ENCODE measurements at regions not wholly inside any gene's neighbourhood (a gene's known extent, or its start where the extent isn't known, plus 50 kb on each side); places are given as distances from the start of the nearest gene placed in this dataset.

DNA sequence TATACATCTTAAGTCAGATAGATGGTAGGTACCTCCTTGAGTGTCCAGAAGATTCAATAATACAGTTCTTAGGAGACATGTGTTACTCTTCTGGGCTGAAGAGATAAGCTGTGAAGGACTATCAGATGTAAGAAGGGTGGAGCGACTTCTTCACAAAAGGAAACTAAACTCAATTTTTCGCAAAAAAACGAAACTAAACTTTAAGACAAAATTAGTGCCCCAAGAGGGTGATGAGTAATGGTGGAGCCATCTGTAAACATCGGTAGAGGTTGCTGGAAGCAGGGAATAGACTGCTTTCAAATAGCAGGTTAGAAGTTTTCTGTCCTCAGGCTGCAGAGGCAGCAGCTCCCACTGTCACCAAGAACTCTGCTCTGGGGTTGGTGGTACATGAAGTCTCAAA, 111.6 kb upstream of the TACR1 start:
- Histone ChIP-seq H4K20me1 (replicated peaks; ENCODE audit: control insufficient read depth, insufficient read depth, low read length) (no peaks in the 10 kb centered on the region), H3K9ac (ENCODE audit: insufficient read depth in 1 of 2, low read depth in 2 of 2, low read length in 2 of 2) (no peak overlapping the region), H3K36me3 (ENCODE audit: control insufficient read depth, insufficient read depth, low read length) (no peaks in the 10 kb centered on the region), H3K27ac (ENCODE audit: extremely low read depth, low read depth, low read length) (no peak overlapping the region), H3K79me2 (ENCODE audit: control insufficient read depth, insufficient read depth, low read length) (no peaks in the 10 kb centered on the region), H3K9me3 (replicated peaks; ENCODE audit: control insufficient read depth, insufficient read depth, low read depth, low read length) (no peaks in the 10 kb centered on the region), H3K4me1 (replicated peaks in 1 of 2; ENCODE audit: control insufficient read depth in 2 of 2, insufficient read depth in 2 of 2, low read length in 2 of 2) (peaks cover 0 to 5% of the 10 kb centered on the region in 2 experiments; a peak in 1 of 5 replicates), H3K27me3 (ENCODE audit: control insufficient read depth in 2 of 2, insufficient read depth in 2 of 2, low read length in 2 of 2) (no peaks in the 10 kb centered on the region; a peak in 1 of 5 replicates), H2AFZ (ENCODE audit: low read depth, low read length) (no peak overlapping the region), H3K4me2 (ENCODE audit: insufficient read depth, low read length) (peak overlapping the region; percentile 14; the same call in 1 of the 2 replicates), H3K9me1 (ENCODE audit: control insufficient read depth, insufficient read depth, low read length) (peaks cover 2% of the 10 kb centered on the region), H3K4me3 (no peak overlapping the region)
- in situ Hi-C loops (cut with MboI) (no loop called here), intact Hi-C loops (cut with micrococcal nuclease) (loop anchor here (5.0 to 10.0 kb wide), 2 partner anchors 91 to 294 kb away; no protein-coding TSS in a partner anchor)
- BruUV-seq (replicated peaks), result no TSS peak
- ATAC-seq (0 out of 3 replicates have a peak, but pooled peaks have one; percentile 45), DNase-seq (ENCODE audit: extremely low read depth in 1 of 4, low spot score in 3 of 4) (peak in 1 of 4 experiments; percentile 5), FAIRE-seq (no peak)
- 0% methylated on average over 4 of the region's 4 CpGs for WGBS (ENCODE audit: insufficient coverage, low coverage, missing lambda C conversion rate)
- CTCF ChIA-PET (ENCODE audit: low intra/inter-chr PET ratio), result no interaction called here
- POLR2A ChIA-PET, result interaction anchor here (0.6 kb wide), 1 partner anchor 44 kb away, joined by 3 read pairs; no protein-coding TSS in a partner anchor
- TF ChIP-seq TEAD4 (IDR thresholded peaks at IDR 0.05; ENCODE audit: low read length) (peak; percentile 19; the same call in 1 of the 2 replicates), TEAD4 (CRISPR knock-in tag; IDR thresholded peaks at IDR 0.05; ENCODE audit: borderline replicate concordance) (no peak), ASH1L (IDR thresholded peaks at IDR 0.05; ENCODE audit: borderline replicate concordance, low read depth, partially characterized antibody) (no peak), ZFP1 (CRISPR knock-in tag; IDR thresholded peaks at IDR 0.05) (no peak), CBFA2T3 (IDR thresholded peaks at IDR 0.05) (peak; percentile 36; the same call in 1 of the 2 replicates), ARID1B (IDR thresholded peaks at IDR 0.05) (peak; percentile 40; the same call in 1 of the 2 replicates), C11orf30 (IDR thresholded peaks at IDR 0.05; ENCODE audit: low read depth) (no peak), BACH1 (tag; IDR thresholded peaks at IDR 0.05) (no peak), BMI1 (IDR thresholded peaks at IDR 0.05; ENCODE audit: low read length) (no peak), KAT7 (CRISPR knock-in tag; IDR thresholded peaks at IDR 0.05; ENCODE audit: borderline replicate concordance) (no peak), BRD9 (IDR thresholded peaks at IDR 0.05; ENCODE audit: low read depth, partially characterized antibody) (no peak), ZNF668 (CRISPR knock-in tag; IDR thresholded peaks at IDR 0.05) (no peak), EHMT2 (IDR thresholded peaks at IDR 0.05) (no peak), HLTF (IDR thresholded peaks at IDR 0.05) (no peak), ZNF407 (IDR thresholded peaks at IDR 0.05; ENCODE audit: low read depth) (no peak), HDAC8 (tag; IDR thresholded peaks at IDR 0.05) (no peak)

Measured in K562 (cell line).